ENCODE measurements at regions not wholly inside any gene's neighbourhood (a gene's known extent, or its start where the extent isn't known, plus 50 kb on each side); places are given as distances from the start of the nearest gene placed in this dataset.
"Not testable (repeated sequence)": the region's sequence is repeated elsewhere in the genome, so short reads cannot be mapped to it uniquely, and the experiment has no call there.

GRCh38 chr9:134561427-134562145 lies 80.0 kb upstream of the COL5A1 start:
- no peak for DNase-seq (ENCODE audit: low read depth)

- DNase-seq (ENCODE audit: low read depth) = no peak
Measured at GRCh38 chr9:134562146-134562849, 79.3 kb upstream of the COL5A1 start.

GRCh38 chr9:134563397-134563796 lies 78.2 kb upstream of the COL5A1 start:
- DNase-seq (ENCODE audit: low read depth) = no peak

- DNase-seq (ENCODE audit: low read depth) = peak; percentile 31
Measured at GRCh38 chr9:134564431-134565170, 77.0 kb upstream of the COL5A1 start.

GRCh38 chr9:134565316-134565915 lies 76.2 kb upstream of the COL5A1 start:
- no peak for DNase-seq (ENCODE audit: low read depth)

GRCh38 chr9:134566196-134566847 lies 75.3 kb upstream of the COL5A1 start:
- DNase-seq (ENCODE audit: low read depth) = no peak

GRCh38 chr9:134566936-134567335 lies 74.7 kb upstream of the COL5A1 start:
- no peak for DNase-seq (ENCODE audit: low read depth)

GRCh38 chr9:134568116-134568515 lies 73.5 kb upstream of the COL5A1 start:
- no peak for DNase-seq (ENCODE audit: low read depth)

GRCh38 chr9:134568811-134569210 lies 72.8 kb upstream of the COL5A1 start:
- no peak for DNase-seq (ENCODE audit: low read depth)

- no peak for DNase-seq (ENCODE audit: low read depth)
Measured at GRCh38 chr9:134569626-134570025, 72.0 kb upstream of the COL5A1 start.

- DNase-seq (ENCODE audit: low read depth) = no peak
Measured at GRCh38 chr9:134570151-134570621, 71.4 kb upstream of the COL5A1 start.

- no peak for DNase-seq (ENCODE audit: low read depth)
Measured at GRCh38 chr9:134570711-134571325, 70.8 kb upstream of the COL5A1 start.

GRCh38 chr9:134571326-134571931 lies 70.2 kb upstream of the COL5A1 start:
- DNase-seq (ENCODE audit: low read depth) = no peak

- no peak for DNase-seq (ENCODE audit: low read depth)
Measured at GRCh38 chr9:134571946-134572917, 69.4 kb upstream of the COL5A1 start.

GRCh38 chr9:134574686-134575085 lies 66.9 kb upstream of the COL5A1 start:
- DNase-seq (ENCODE audit: low read depth) = not testable (repeated sequence)

- no peak for DNase-seq (ENCODE audit: low read depth)
Measured at GRCh38 chr9:134575103-134575900, 66.3 kb upstream of the COL5A1 start.

GRCh38 chr9:134575901-134576176 lies 65.8 kb upstream of the COL5A1 start:
- DNase-seq (ENCODE audit: low read depth) = no peak

GRCh38 chr9:134585021-134585561 lies 56.5 kb upstream of the COL5A1 start:
- DNase-seq (ENCODE audit: low read depth) = no peak
